ENCODE measurements at regions not wholly inside any gene's neighbourhood (a gene's known extent, or its start where the extent isn't known, plus 50 kb on each side); places are given as distances from the start of the nearest gene placed in this dataset.

- TF ChIP-seq, protein P1, sequence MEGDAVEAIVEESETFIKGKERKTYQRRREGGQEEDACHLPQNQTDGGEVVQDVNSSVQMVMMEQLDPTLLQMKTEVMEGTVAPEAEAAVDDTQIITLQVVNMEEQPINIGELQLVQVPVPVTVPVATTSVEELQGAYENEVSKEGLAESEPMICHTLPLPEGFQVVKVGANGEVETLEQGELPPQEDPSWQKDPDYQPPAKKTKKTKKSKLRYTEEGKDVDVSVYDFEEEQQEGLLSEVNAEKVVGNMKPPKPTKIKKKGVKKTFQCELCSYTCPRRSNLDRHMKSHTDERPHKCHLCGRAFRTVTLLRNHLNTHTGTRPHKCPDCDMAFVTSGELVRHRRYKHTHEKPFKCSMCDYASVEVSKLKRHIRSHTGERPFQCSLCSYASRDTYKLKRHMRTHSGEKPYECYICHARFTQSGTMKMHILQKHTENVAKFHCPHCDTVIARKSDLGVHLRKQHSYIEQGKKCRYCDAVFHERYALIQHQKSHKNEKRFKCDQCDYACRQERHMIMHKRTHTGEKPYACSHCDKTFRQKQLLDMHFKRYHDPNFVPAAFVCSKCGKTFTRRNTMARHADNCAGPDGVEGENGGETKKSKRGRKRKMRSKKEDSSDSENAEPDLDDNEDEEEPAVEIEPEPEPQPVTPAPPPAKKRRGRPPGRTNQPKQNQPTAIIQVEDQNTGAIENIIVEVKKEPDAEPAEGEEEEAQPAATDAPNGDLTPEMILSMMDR (IDR thresholded peaks at IDR 0.05; ENCODE audit: insufficient read depth, low read depth, low read length, missing control alignments) = no peak
- peak; percentile 68 for DNase-seq (ENCODE audit: low read depth)
- H3K4me3 ChIP-seq (ENCODE audit: low read length) = no peak overlapping the region
These were observed 234.4 kb downstream of the LTN1 start for GRCh38 chr21:28758042-28758882.

DNA sequence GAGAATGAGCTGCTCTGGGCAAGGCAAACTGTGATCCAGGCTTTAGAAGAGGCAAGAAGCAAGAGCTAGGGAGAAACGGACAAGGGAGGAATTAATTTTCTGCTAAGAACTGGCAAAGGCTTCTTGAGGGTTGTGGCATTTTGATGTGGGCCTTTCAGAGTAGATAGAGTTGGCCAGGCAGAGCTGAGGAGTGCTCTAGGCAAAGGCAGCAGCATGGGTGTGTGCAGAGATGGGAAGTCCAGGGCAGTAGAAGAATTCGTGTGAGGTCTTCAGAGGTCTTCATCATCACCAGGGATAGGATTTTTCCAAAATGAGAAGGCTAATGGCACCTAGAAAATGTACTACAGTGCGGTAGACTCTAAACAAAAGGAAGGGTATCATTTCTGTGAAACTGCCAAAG is 237.8 kb downstream of the LTN1 start:
- DNase-seq (ENCODE audit: low read depth) = no peak
- TF ChIP-seq, protein P1 (IDR thresholded peaks at IDR 0.05; ENCODE audit: insufficient read depth, low read depth, low read length, missing control alignments) = no peak

GRCh38 chr21:28754127-28754611 is 238.5 kb downstream of the LTN1 start:
- no peak overlapping the region for H3K4me3 ChIP-seq (ENCODE audit: low read length)
- DNase-seq (ENCODE audit: low read depth) = no peak
- TF ChIP-seq, protein P1 (IDR thresholded peaks at IDR 0.05; ENCODE audit: insufficient read depth, low read depth, low read length, missing control alignments) = no peak

More for the DNA sequence above, 237.8 kb downstream of the LTN1 start:
- no peak overlapping the region for H3K4me3 ChIP-seq (ENCODE audit: low read length)

GRCh38 chr21:28752131-28752530 is 240.5 kb downstream of the LTN1 start:
- no peak overlapping the region for H3K4me3 ChIP-seq (ENCODE audit: low read length)
- TF ChIP-seq, protein P1 (IDR thresholded peaks at IDR 0.05; ENCODE audit: insufficient read depth, low read depth, low read length, missing control alignments) = no peak
- no peak for DNase-seq (ENCODE audit: low read depth)

DNA sequence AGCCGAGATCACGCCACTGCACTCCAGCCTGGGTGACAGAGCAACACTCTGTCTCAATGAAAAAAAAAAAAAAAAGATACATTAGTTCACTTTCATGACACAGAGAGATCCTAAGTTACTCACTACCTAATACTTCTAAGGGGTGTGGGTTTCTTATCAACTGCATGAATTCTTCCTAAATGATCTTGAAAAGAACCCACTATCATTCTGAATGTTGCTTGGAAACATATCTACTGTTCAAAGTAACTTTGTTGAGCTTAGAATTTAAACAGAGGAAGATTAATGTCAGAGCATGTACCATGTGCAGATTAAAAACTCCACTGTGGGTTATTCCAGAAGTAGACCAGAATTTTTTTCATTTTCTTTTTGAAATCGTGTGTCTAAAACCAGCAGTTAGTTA is 241.5 kb downstream of the LTN1 start:
- DNase-seq (ENCODE audit: low read depth) = no peak
- no peak overlapping the region for H3K4me3 ChIP-seq (ENCODE audit: low read length)
- TF ChIP-seq, protein P1 (IDR thresholded peaks at IDR 0.05; ENCODE audit: insufficient read depth, low read depth, low read length, missing control alignments) = no peak

- TF ChIP-seq, protein P1 (IDR thresholded peaks at IDR 0.05; ENCODE audit: insufficient read depth, low read depth, low read length, missing control alignments) = no peak
- H3K4me3 ChIP-seq (ENCODE audit: low read length) = no peak overlapping the region
These were observed 242.1 kb downstream of the LTN1 start for GRCh38 chr21:28750565-28750964.

More at GRCh38 chr21:28750565-28750964, 242.1 kb downstream of the LTN1 start:
- no peak for DNase-seq (ENCODE audit: low read depth)
